B cell (primary cell): ENCODE measurements at regions not wholly inside any gene's neighbourhood (a gene's known extent, or its start where the extent isn't known, plus 50 kb on each side); places are given as distances from the start of the nearest gene placed in this dataset.

Experiments
- CTCF ChIP-seq: fragments of 200-600 bp; IDR thresholded peaks from one replicate; pipeline ENCODE4 v1.8.0; 2022; ENCODE audit warnings: antibody characterized with exemption, mild to moderate bottlenecking
- EZH2 ChIP-seq: IDR thresholded peaks from 2 replicates; pipeline ENCODE4 v1.6.1; 2012; ENCODE audit warnings: borderline replicate concordance, low read depth, mild to moderate bottlenecking, moderate library complexity, low read length; ENCODE audit not compliant: insufficient read depth, poor library complexity, severe bottlenecking

GRCh38 chr17:6306820-6307219, 128.1 kb downstream of the AIPL1 start:
- TF ChIP-seq CTCF (no peak), EZH2 (no peak)
